GM13977 (cell line): ENCODE measurements at regions not wholly inside any gene's neighbourhood (a gene's known extent, or its start where the extent isn't known, plus 50 kb on each side); places are given as distances from the start of the nearest gene placed in this dataset.

Experiments used
- DNase-seq: peaks from one replicate; pipeline ENCODE4 v3.0.0; 2012; ENCODE audit warnings: low spot score
- CTCF ChIP-seq: IDR thresholded peaks from 2 replicates; pipeline ENCODE4 v1.5.1; 2012; ENCODE audit warnings: mild to moderate bottlenecking, control low read depth; ENCODE audit not compliant: insufficient read depth; ENCODE audit errors: extremely low read depth, missing control alignments
- in situ Hi-C: fragments of 300-500 bp; cut with MboI; formaldehyde crosslinking; loops from one replicate; pipeline ENCODE4 v1.12.0; 2022; ENCODE audit warnings: low sequenced_read_pairs, low pct_unique_long_range_greater_than_20kb, mixed read lengths, inconsistent platforms; ENCODE audit not compliant: unreplicated experiment

GRCh38 chr21:27021801-27022200, 54.9 kb upstream of the ADAMTS5 start:
- no peak for DNase-seq
- in situ Hi-C loops, result no loop called here
- no peak for TF ChIP-seq CTCF

GRCh38 chr21:27021046-27021445, 54.2 kb upstream of the ADAMTS5 start:
- in situ Hi-C loops, result no loop called here
- DNase-seq, result no peak
- no peak for TF ChIP-seq CTCF

GRCh38 chr21:27017246-27017645, 50.4 kb upstream of the ADAMTS5 start:
- DNase-seq, result no peak
- in situ Hi-C loops, result no loop called here
- no peak for TF ChIP-seq CTCF
